Kidney tubule cell (primary cell): ENCODE measurements at regions not wholly inside any gene's neighbourhood (a gene's known extent, or its start where the extent isn't known, plus 50 kb on each side); places are given as distances from the start of the nearest gene placed in this dataset.
A peak's percentile ranks its signal among the peaks of the same experiment; 100 is the strongest.

Experiments used
- DNase-seq: peaks from one replicate; pipeline ENCODE4 v3.0.0-alpha.2; 2018; ENCODE audit warnings: low spot score

DNA sequence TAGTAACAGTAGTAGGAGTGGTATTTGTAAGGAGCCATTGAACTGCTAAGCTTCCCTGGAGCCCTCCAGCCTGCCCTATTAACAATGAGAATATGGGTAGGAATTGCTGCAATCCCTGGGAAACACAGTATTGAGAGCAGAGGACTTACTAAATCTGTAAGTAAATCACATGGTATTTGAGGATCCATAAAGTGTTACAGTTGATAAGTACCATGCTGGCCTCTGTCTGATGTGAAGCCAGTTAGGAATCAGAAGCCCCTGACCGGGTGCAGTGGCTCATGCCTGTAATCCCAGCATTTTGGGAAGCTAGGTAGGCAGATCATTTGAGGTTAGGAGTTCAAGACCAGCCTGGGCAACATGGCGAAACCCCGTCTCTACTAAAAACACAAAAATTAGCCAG lies 224.6 kb downstream of the C1D start:
- no peak for DNase-seq

DNA sequence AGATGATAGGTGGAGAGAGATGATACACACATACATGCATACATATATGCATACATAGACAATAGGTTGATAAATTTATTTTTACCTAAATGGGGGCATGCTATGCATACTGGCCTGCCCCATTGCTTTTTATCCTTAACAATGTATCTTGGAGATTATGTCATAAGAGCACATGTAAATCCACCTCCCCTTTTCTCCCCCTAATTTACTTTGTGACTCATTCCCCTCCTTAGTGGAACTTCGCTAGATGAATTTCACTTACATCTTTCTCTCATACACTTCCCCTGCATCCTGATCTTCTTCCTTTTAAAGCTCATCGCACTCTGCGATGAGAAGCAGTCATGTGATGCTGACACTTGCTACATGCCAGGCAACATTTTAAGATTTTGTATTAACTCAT lies 223.6 kb downstream of the C1D start:
- DNase-seq = no peak

DNA sequence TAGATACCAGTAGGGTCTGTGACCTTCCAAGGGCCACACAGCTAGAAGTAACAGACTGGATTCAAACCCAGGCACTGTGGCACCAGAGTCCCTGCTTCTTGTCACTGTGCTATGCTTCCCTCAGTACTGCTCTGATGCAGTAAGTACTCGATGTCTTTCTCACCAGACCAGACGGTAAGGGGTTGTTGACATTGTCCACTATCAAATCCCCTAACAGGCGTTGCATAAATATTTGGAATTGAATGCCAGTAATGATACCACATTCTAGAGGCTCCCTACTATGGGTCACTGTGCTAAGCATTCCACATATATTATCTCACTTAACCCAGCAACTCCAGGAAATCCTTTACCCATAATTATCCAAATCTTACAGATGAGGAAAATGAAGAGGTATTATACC lies 223.1 kb downstream of the C1D start:
- no peak for DNase-seq

DNA sequence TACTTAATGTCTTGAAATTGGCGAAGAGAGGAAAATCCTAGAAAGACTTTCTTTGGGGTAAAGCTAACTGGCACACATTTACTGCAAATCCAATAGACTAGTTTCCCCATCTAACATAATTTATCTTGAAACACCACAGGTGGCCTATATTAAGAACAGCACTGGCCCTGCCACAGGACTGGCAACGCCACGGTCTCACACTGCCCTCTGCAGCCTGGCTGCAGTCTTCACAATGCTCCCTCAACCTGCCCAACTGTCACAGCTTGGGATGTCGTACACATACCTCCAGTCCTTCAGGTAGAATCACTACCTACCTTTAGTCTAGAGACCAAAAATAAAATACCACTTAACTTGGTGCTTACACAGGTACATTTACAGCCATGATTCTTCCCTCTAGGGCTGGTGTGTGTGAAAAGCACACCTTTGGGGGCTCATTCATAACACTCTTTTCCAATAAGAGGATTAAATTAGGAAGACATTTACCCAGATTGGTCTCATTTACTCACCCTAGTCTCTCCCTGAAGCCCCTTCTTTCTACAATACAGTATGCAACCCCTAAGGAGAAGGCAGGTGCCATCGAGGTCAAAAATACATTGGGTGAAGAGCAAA lies 222.2 kb downstream of the C1D start:
- DNase-seq = peak; percentile 77

DNA sequence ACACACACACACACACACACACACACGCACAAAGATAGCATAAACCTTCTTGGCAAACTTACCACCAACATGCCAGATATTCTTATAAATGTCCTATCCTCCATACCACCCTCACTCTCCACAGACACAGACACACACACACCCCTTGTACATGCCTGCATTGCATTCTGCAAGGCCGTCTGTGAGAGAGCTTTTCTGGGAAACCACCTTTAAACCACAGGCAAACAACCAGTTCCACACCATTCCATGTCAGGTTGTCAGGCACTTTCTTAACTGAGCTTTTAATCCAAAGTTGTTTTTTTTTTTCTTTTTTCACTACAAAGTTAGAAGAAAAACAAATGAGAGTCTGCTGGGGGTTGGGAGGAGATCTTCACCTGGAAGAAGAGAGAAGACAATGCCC lies 221.1 kb downstream of the C1D start:
- DNase-seq = peak; percentile 16

DNA sequence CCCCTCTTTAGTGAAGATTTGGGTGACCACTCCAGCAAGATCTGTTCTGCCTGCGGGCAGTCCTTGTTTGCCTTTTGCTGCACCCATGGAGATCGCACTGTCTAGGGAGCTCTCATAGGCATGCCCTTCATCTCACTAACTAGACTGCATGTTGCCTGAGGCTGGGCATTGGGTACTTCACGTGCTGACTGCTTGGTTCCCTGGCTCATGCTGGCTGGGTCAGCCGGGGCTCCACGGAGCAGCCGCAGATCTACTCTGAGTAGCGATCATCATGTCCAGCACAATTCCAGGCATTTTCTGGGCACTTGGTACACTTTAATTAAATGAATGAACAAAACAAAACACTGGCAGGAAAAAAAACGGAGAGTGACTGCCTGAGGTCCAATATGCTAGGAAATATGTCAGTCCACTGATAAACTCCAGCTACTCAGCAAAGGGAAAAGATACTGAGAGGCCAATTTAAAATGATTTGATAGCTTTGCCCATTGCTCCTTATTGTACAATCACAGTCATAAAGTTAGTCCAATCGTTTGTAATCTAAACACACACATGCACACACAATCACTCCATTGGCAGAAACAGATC lies 220.3 kb downstream of the C1D start:
- no peak for DNase-seq

DNA sequence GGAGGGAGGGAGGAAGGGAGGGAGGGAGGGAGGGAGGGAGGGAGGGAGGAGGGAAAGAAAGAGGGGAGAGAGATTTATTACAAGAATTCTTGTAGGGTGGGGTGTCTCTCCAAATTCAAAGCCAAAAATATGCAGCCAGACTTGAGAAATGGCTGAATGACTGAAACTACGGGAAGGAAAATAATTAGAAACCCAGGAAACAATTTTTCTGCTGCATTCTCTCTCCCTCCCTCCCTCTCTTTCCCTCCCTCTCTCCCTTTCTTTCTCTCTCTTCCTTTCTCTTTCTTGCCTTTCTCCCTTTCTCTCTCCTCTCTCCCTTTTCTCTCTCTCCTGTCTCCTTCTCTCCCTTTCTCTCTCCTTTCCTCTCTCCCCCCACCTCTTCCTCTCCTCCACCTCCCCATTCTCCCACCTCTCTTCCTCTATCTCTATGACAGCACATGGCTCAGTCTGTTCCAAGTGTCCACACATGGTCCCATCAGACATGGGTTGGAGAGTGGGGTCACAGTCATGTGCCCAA lies 218.7 kb downstream of the C1D start:
- DNase-seq = no peak

DNA sequence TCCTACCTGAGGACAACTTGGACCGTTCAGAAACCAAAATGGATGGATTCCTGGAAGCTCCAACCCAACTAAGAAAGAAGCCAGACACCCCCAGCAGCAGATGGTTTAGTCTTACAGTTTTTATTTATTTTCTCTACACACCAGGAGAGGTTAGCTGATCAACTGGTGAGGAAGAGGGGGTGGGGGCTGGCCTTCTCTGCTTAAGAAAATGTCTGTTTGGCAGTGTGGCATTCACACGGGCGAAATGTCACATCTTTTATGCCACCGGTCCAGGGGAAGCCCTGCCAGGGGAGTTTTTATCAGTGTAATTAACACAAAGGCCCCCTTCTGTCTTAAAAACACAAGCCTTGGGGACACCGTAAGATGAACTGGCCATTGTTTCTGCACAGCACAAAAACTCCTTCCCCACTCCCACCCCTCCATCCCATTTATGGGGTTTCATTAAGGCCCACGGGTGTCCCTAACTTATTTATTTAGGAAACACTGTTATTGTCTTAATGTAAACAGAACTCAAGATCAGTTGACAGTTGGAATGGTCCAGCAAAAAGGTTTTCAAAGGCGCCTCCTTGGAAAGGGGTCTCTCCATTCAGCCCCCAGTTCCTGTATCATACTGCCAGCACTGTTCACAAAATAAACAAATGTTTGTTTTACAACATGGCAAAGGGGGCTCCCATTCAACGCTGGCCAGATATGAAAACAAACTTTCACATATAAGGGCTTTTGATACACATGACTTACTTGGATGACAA lies 217.0 kb downstream of the C1D start:
- DNase-seq = no peak

DNA sequence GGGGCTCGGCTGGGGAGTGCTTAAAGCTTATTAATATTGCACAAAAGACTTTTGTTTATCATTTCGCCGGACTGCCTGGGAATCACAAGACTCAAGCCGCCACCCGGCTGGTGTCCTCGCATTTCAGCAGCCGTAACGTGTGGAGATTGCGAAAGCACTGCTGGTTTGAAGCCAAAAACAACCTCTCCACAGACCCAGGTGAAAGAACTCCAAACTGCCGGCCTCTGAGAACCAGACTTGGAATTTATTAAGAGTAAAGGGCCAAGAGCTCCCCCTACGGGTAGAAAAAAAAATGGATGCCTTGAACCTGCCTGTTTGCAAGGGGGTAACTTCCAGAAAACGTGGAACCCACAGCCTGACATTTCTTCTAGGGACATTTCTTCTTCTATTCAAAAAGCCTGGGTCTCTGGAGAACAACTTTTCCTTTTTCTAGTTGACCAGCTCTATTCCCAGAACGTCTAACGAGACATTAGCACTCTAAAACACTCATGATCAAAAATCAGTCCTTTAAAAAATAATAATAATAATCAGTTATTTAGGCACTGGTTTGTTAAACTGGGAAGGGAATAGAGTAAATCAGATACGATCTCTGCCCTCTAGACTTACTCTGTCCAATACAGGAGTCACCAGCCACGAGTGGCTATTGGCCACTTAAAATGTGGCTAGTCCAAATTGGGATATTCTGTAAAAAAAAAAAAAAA lies 216.3 kb downstream of the C1D start:
- peak; percentile 93 for DNase-seq

DNA sequence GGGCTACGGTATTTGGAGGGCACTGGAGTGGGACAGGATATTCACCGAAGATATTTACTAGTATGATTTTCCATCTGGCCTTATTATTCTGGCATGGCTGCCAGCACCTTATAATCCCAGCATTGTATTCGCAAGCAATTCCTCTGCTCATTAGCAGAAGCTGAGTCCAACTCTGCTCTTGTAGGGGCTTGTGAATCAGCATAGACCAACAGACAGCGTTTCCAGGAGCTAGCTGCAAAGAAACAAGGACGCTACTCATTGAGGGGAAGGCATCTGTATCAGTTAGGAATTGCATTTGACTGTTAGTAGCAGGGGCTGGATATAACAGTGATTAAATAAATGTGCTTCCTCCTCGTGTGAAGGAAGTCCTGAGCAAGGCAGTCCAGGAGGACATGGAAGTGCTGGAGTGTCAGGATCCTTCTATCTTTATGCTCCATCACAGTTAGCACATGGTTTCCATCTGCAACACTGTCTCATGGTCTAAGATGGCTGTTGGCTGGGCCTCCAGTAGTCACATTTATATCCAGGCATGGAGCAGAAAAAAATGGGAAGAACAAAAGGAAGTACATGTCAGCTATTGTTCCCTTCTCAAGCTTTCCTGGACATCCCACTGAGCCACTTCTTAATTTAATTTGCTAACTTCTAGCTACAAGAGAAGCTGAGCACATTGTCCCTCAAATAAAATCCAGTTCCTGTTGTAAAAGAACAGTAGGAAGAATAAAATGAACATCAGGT lies 214.1 kb downstream of the C1D start:
- DNase-seq = no peak

DNA sequence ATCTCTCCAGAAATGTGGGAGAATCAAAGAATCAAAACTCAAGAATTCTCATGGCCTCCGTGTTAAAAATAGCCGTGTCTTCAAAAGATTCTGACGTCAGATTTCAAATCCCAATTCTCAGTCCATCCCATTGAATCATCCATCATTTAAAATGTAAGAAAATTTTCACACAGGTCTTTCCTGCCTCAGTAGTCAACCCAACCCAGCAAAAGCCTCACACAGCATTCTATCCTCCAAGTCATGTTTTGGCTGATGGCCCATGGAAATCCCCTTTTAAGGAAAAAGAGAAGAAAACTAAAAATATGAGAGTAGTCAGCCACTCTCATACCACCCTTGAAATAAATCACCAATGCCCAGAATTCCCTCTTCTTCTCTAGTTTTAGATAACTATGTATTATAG lies 211.8 kb downstream of the C1D start:
- DNase-seq = peak; percentile 28

DNA sequence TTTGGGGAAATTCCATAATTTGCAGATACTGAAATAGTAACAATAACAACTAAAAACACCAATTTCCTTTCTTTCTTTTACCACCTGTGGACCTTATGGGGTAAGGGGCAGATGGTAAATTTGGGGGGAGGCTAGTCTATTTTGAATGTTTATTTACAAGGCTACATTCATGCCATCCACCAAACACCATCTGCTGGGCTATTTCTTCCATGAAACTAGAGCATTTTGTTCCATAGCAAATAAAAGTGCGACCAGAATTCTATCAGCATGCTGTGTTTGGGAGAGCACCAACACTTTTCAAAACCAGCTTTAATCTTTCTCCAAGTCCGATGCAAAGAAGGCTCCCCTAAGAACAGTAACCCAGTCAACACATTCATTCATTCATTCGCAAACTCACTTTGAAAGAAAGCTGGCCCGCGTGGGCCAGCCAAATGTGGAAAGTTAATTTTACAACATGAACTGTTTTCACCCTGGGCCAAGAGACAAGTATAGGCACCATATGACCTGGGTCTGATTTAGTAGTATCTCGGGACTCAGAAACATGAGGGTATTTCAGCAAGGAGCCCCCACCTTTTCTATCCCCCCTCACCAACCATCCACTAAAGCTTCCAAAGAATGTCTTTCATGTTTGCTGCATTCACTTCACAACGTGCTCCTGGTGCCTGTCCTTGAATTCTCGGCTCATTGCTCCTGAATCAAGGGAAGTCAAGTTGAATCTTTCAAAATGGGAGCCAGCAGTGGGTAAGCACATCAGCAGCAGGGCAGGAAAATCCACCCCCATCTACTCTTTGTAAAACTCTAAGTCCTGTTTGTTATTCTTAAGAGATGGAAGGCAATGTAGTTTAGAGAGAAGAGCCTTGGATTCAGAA lies 210.6 kb downstream of the C1D start:
- DNase-seq = no peak

DNA sequence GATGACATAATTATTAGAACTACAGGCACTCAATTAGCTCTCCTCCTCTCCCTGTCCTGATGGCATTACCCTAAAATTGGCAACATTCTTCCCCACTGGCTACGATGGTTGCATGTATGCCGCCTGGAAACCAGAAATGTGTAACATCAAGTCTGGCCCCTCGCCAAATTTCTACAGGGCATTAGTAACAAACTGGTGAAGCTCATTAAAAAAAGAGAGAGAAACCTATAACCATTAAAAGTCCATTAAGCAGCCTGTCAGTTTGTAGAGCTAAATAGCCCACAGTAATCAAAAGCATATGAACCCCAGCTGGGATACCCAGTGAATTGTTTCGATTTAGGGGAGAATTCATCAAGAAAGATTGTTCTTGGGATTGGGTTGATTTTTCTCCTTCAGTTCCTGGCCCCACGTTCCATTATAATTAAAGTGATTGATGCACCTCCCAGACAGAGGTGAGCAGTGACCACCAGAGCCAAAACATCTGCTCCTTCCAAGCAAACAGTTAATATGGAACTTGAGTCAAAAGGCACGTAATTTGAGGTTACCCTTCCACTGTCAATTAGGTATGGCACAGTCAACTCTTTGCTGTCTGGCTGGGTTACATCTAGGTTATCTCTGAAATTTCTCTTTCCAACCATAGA lies 208.6 kb downstream of the C1D start:
- DNase-seq = no peak

DNA sequence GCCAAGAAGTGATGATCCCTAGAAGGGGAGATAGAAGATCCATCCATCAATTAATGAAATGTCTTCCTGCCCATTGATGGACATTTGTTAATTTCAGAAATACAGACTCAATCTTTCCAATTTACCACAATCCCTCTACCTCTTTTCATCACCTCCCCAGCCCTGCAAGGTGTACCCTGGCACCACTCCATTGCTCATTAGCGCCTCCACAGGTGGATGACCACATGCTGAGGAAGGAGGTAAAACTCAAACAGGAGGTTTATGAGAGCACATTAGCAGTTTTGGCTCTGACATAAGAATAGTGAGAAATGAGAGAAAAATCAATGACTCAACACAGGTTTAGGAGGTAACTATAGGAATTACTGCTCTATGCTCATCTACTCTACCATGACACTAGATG lies 208.0 kb downstream of the C1D start:
- no peak for DNase-seq

DNA sequence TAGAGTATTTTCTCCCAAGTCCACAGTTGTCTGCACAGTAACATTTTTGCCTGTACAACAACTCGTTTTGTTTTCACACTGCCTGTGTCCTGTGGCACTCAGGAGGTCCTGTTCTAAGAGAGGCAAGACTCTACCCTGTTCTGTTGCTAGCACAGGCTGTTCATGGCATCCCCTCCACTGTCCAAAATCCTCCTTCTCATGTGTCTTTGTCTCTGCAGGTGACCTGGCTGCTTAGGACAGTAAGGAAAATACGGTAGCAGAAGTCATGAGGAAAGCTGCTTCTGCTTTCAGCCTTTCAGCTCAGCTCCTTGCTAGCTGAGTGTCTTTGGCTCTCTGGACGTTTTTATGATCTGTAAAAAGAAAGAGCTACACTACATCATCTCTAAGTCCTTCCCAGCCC lies 205.9 kb downstream of the C1D start:
- DNase-seq = no peak

DNA sequence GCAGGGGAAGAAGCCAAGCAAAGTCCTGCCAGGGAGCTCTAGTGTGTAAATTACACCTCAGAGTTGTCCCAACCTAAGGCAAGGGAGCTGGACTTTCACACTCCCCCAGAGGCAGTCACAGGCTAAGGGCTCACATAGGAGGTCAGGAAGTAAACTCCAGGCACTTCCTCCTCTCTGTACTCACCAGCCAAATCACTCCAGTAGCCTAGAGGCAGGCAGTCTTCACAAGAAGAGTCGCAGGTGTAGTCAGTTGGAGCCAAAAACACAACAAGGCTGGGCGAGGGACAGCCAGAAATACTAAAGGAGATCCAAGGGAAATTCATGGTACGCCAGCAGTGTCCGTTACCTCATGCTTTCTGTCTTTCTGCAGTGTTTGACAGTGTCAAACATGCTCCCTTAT lies 205.0 kb downstream of the C1D start:
- DNase-seq = no peak

DNA sequence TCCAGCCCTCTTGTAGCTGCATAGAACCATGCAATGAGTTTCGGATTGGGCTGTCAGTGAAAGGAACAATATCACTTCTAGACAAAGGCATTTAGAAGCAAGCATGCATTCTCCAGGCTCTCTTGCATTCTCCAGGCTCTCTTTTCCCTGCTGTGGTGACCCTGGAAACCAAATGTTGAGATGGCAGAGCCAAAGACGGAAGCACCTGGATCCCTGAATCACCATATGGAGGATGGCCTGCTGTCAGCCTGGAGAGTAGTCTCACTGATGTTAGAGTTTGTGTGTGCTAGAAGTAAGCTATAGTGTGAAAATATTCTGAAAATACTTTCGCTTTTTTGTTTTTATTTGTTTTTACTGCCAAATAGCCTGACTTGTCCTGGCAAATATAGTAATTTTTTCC lies 203.9 kb downstream of the C1D start:
- no peak for DNase-seq

DNA sequence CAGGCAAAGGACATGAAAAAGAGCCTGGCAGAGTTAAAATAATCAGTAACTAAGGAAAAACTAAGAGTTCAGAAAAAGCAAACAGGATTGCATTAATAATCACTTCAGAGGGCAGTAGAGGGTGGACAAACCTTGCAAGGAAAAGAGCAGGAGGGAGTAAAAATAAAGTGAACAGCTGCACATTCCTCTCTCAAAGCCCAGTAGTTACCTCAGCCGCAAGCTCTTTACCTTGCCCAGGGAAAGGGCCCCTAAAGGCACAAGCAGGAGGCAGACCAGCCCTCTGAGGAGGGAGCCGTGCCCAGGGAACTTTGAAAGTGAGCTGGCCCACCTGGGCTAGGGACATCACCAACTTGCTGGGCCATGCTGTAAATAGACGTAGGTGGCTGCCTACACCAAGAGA lies 196.9 kb downstream of the C1D start:
- peak; percentile 17 for DNase-seq

DNA sequence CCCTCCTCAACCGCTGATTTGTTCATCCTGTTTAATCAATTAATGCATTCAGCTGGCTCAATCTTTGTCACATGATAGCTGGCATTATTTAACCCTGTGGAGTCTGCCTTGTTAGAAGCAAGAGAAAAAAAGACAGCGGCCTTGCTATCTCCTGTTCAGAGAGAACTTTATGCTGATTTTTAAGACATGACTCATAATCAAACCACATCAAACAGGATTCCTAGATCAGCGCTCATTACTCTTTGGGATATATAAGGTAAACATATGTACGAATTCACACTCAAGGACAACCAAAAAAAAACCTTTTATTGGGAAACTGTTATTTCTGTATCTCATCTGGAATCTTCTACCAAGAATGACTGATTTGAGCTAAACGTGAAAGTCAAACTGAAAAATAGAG lies 195.1 kb downstream of the C1D start:
- DNase-seq = no peak

DNA sequence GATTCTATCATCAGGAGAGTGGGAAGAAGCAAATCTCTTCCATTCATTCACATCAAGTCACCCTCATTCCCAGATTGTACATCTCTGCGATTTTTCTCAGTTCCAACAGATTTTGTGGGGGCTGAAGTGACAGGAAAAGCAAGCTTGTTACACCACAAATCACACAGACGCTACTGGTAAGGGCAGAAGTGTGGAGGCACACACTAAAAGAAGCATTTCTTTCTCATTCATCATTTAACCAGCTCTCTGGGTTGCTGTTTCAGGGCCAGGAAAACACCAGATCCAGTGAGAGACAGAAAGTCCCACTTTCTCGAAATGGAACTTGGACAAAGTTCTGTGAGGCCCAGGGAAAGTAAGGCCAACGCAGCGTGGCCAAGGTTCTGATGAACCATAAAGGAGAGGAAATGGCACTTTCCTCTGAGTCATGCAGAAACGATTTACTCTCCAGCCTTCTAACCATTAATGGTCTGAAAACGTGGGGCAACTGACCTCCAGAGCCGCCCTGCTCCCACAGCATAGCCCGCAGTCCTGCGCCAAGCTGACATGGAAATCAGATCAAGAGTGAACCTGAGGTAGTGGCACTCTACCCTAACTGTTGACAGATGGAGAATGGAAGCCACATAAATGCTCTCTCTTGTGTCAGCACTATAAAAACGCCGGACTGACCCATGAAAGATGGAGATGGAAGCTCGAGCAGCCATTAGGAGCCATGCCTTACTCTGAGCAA lies 191.0 kb downstream of the C1D start:
- DNase-seq = peak; percentile 89
